ENCODE measurements at regions not wholly inside any gene's neighbourhood (a gene's known extent, or its start where the extent isn't known, plus 50 kb on each side); places are given as distances from the start of the nearest gene placed in this dataset.

GRCh38 chr14:22276913-22277816, 311.9 kb downstream of the DAD1 start:
- no peaks in the 10 kb centered on the region for H3K27me3 ChIP-seq (ENCODE audit: control insufficient read depth, insufficient read depth, low read length)
- DNase-seq (ENCODE audit: low read depth, low spot score): no peak
- no peaks in the 10 kb centered on the region for H3K9me3 ChIP-seq (ENCODE audit: control insufficient read depth, insufficient read depth, low read length)
- no peaks in the 10 kb centered on the region for H3K36me3 ChIP-seq (ENCODE audit: control insufficient read depth, insufficient read depth, low read length)
- 0 out of 2 replicates have a peak, but pooled peaks cover 2% of the 10 kb centered on the region for H3K4me1 ChIP-seq (ENCODE audit: control insufficient read depth, insufficient read depth, low read length)
- no peak overlapping the region for H3K4me3 ChIP-seq (ENCODE audit: low read length)
- H3K27ac ChIP-seq (ENCODE audit: low read length): no peak overlapping the region
- 100% methylated on average over 1 of the region's 4 CpGs for WGBS (ENCODE audit: insufficient coverage, insufficient read length)

GRCh38 chr14:22271838-22272799, 316.9 kb downstream of the DAD1 start:
- Histone ChIP-seq H3K27me3 (ENCODE audit: control insufficient read depth, insufficient read depth, low read length) (no peaks in the 10 kb centered on the region), H3K27ac (ENCODE audit: low read length) (no peak overlapping the region), H3K36me3 (ENCODE audit: control insufficient read depth, insufficient read depth, low read length) (no peaks in the 10 kb centered on the region), H3K4me1 (ENCODE audit: control insufficient read depth, insufficient read depth, low read length) (no peaks in the 10 kb centered on the region), H3K9me3 (ENCODE audit: control insufficient read depth, insufficient read depth, low read length) (no peaks in the 10 kb centered on the region), H3K4me3 (ENCODE audit: low read length) (no peak overlapping the region)
- DNase-seq (ENCODE audit: low read depth, low spot score): no peak
- no CpG with 5 or more reads among the region's 11 CpGs for WGBS (ENCODE audit: insufficient coverage, insufficient read length)

- WGBS (ENCODE audit: insufficient coverage, insufficient read length): no CpG with 5 or more reads among the region's 2 CpGs
- Histone ChIP-seq H3K9me3 (ENCODE audit: control insufficient read depth, insufficient read depth, low read length) (no peaks in the 10 kb centered on the region), H3K4me1 (ENCODE audit: control insufficient read depth, insufficient read depth, low read length) (peaks cover 3% of the 10 kb centered on the region; the same call in 1 of the 2 replicates), H3K4me3 (ENCODE audit: low read length) (no peak overlapping the region), H3K36me3 (ENCODE audit: control insufficient read depth, insufficient read depth, low read length) (no peaks in the 10 kb centered on the region), H3K27me3 (ENCODE audit: control insufficient read depth, insufficient read depth, low read length) (no peaks in the 10 kb centered on the region), H3K27ac (ENCODE audit: low read length) (no peak overlapping the region)
- DNase-seq (ENCODE audit: low read depth, low spot score): no peak
Observed at GRCh38 chr14:22268875-22269274, 320.1 kb downstream of the DAD1 start.

GRCh38 chr14:22266683-22267082, 322.3 kb downstream of the DAD1 start:
- WGBS (ENCODE audit: insufficient coverage, insufficient read length): no CpG with 5 or more reads among the region's 3 CpGs
- H3K27ac ChIP-seq (ENCODE audit: low read length): no peak overlapping the region
- no peak overlapping the region for H3K4me3 ChIP-seq (ENCODE audit: low read length)
- no peaks in the 10 kb centered on the region for H3K36me3 ChIP-seq (ENCODE audit: control insufficient read depth, insufficient read depth, low read length)
- H3K4me1 ChIP-seq (ENCODE audit: control insufficient read depth, insufficient read depth, low read length): peaks cover 3% of the 10 kb centered on the region; the same call in 1 of the 2 replicates
- no peak for DNase-seq (ENCODE audit: low read depth, low spot score)
- no peaks in the 10 kb centered on the region for H3K9me3 ChIP-seq (ENCODE audit: control insufficient read depth, insufficient read depth, low read length)
- H3K27me3 ChIP-seq (ENCODE audit: control insufficient read depth, insufficient read depth, low read length): no peaks in the 10 kb centered on the region

GRCh38 chr14:22266142-22266442, 322.9 kb downstream of the DAD1 start:
- peaks cover 4% of the 10 kb centered on the region; the same call in 1 of the 2 replicates for H3K4me1 ChIP-seq (ENCODE audit: control insufficient read depth, insufficient read depth, low read length)
- no peak overlapping the region for H3K4me3 ChIP-seq (ENCODE audit: low read length)
- no peaks in the 10 kb centered on the region for H3K27me3 ChIP-seq (ENCODE audit: control insufficient read depth, insufficient read depth, low read length)
- no peaks in the 10 kb centered on the region for H3K9me3 ChIP-seq (ENCODE audit: control insufficient read depth, insufficient read depth, low read length)
- no peaks in the 10 kb centered on the region for H3K36me3 ChIP-seq (ENCODE audit: control insufficient read depth, insufficient read depth, low read length)
- H3K27ac ChIP-seq (ENCODE audit: low read length): no peak overlapping the region
- WGBS (ENCODE audit: insufficient coverage, insufficient read length): no CpG with 5 or more reads among the region's 2 CpGs
- no peak for DNase-seq (ENCODE audit: low read depth, low spot score)

- Histone ChIP-seq H3K4me1 (ENCODE audit: control insufficient read depth, insufficient read depth, low read length) (peaks cover 4% of the 10 kb centered on the region; the same call in 1 of the 2 replicates), H3K27me3 (ENCODE audit: control insufficient read depth, insufficient read depth, low read length) (no peaks in the 10 kb centered on the region), H3K4me3 (ENCODE audit: low read length) (no peak overlapping the region), H3K27ac (ENCODE audit: low read length) (no peak overlapping the region), H3K36me3 (ENCODE audit: control insufficient read depth, insufficient read depth, low read length) (no peaks in the 10 kb centered on the region), H3K9me3 (ENCODE audit: control insufficient read depth, insufficient read depth, low read length) (no peaks in the 10 kb centered on the region)
- DNase-seq (ENCODE audit: low read depth, low spot score): no peak
- no CpG with 5 or more reads among the region's 8 CpGs for WGBS (ENCODE audit: insufficient coverage, insufficient read length)
Observed at GRCh38 chr14:22265319-22266141, 323.5 kb downstream of the DAD1 start.

- Histone ChIP-seq H3K36me3 (ENCODE audit: control insufficient read depth, insufficient read depth, low read length) (no peaks in the 10 kb centered on the region), H3K9me3 (ENCODE audit: control insufficient read depth, insufficient read depth, low read length) (no peaks in the 10 kb centered on the region), H3K4me3 (ENCODE audit: low read length) (no peak overlapping the region), H3K27me3 (ENCODE audit: control insufficient read depth, insufficient read depth, low read length) (no peaks in the 10 kb centered on the region), H3K27ac (ENCODE audit: low read length) (no peak overlapping the region), H3K4me1 (ENCODE audit: control insufficient read depth, insufficient read depth, low read length) (peaks cover 4% of the 10 kb centered on the region; the same call in 1 of the 2 replicates)
- DNase-seq (ENCODE audit: low read depth, low spot score): no peak
- no CpG with 5 or more reads among the region's 1 CpG for WGBS (ENCODE audit: insufficient coverage, insufficient read length)
Observed at GRCh38 chr14:22264759-22265158, 324.3 kb downstream of the DAD1 start.

GRCh38 chr14:22263961-22264360, 325.1 kb downstream of the DAD1 start:
- H3K9me3 ChIP-seq (ENCODE audit: control insufficient read depth, insufficient read depth, low read length): no peaks in the 10 kb centered on the region
- WGBS (ENCODE audit: insufficient coverage, insufficient read length): no CpG with 5 or more reads among the region's 1 CpG
- H3K4me3 ChIP-seq (ENCODE audit: low read length): no peak overlapping the region
- H3K27me3 ChIP-seq (ENCODE audit: control insufficient read depth, insufficient read depth, low read length): no peaks in the 10 kb centered on the region
- no peaks in the 10 kb centered on the region for H3K36me3 ChIP-seq (ENCODE audit: control insufficient read depth, insufficient read depth, low read length)
- H3K4me1 ChIP-seq (ENCODE audit: control insufficient read depth, insufficient read depth, low read length): peaks cover 4% of the 10 kb centered on the region; the same call in 1 of the 2 replicates
- H3K27ac ChIP-seq (ENCODE audit: low read length): no peak overlapping the region
- no peak for DNase-seq (ENCODE audit: low read depth, low spot score)

- H3K27ac ChIP-seq (ENCODE audit: low read length): no peak overlapping the region
- H3K4me1 ChIP-seq (ENCODE audit: control insufficient read depth, insufficient read depth, low read length): peaks cover 4% of the 10 kb centered on the region; the same call in 1 of the 2 replicates
- no peaks in the 10 kb centered on the region for H3K9me3 ChIP-seq (ENCODE audit: control insufficient read depth, insufficient read depth, low read length)
- no peaks in the 10 kb centered on the region for H3K36me3 ChIP-seq (ENCODE audit: control insufficient read depth, insufficient read depth, low read length)
- WGBS (ENCODE audit: insufficient coverage, insufficient read length): no CpG with 5 or more reads among the region's 3 CpGs
- no peaks in the 10 kb centered on the region for H3K27me3 ChIP-seq (ENCODE audit: control insufficient read depth, insufficient read depth, low read length)
- H3K4me3 ChIP-seq (ENCODE audit: low read length): no peak overlapping the region
- no peak for DNase-seq (ENCODE audit: low read depth, low spot score)
Observed at GRCh38 chr14:22262881-22263280, 326.1 kb downstream of the DAD1 start.

Measured in iPS DF 6.9 (cell line).